ENCODE measurements at regions not wholly inside any gene's neighbourhood (a gene's known extent, or its start where the extent isn't known, plus 50 kb on each side); places are given as distances from the start of the nearest gene placed in this dataset.
A peak's percentile ranks its signal among the peaks of the same experiment; 100 is the strongest.

DNA sequence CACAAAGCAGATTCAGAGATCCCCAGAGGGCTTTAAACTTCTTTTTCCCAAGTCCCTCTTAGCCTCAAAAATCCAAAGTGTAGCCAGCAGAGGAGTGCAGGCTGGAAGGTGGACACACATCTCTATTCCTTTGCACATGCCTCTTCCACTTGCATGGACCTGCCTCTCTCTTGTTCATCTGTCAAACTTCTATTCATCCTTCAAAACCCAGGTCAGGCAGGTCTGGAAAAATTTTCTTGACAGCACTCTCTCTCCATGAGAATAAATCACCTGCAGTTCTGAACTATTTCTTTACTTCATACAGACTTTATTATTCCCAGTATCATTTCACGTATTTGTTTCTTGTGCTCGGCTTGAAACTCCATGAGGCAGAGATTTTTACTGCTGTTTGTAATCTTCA, 127.5 kb downstream of the SS18 start:
- DNase-seq: no peak

GRCh38 chr18:25962176-25962575, 128.2 kb downstream of the SS18 start:
- no peak for DNase-seq

DNA sequence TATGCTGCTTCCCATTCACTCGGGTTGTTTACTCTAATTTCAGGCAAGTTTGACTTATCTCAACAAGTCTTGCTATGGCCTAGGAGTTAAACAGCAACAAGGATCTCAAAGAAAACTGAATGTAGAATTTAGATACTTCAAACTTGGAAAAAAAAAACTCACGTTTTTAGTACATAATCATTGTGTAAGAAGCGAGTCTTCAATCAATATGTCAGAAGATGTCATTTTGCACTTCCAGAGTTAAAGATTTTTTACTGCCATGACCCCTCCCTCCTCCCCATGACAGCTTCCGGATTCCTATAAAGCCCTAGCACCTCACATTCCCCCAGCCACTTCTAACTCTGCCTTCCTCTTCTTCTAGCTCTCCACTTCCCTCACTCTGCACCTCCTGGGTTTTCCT, 133.4 kb downstream of the SS18 start:
- DNase-seq: no peak

DNA sequence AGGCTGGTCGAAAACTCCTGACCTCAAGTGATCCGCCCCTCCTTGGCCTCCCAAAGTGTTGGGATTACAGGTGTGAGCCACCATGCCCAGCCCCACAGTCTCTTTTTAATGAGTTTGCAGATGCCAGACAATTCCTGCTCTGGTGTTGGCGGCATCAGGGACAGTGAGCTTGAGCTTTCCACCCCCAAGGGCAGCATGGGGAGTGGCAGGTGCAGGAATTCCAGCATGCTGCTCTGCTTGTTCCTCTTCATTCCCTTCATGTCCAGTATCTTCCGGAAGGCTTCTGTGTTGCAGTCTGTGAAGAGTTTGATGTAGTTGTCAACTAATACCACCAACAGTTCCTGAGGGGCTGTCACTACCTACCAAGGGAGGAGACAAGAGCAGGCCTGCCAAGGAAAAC, 137.3 kb downstream of the SS18 start:
- no peak for DNase-seq

DNA sequence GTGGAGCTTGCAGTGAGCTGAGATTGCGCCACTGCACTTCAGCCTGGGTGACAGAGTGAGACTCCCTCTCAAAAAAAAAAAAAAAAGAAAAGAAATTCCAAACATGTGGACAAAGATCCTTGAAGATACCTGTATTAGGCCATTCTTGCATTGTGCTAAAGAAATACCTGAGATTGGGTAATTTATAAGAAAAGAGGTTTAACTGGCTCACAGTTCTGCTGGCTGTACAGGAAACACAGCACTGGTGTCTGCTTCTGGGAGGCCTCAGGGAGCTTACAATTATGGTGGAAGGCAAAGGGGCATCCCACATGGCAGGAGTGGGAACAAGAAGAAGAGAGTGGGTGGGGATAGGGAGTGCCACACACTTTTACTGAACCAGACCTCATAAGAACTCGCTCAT, 140.1 kb downstream of the SS18 start:
- DNase-seq: no peak

- DNase-seq: no peak
Measured at GRCh38 chr18:25946540-25946939, 143.9 kb downstream of the SS18 start.

DNA sequence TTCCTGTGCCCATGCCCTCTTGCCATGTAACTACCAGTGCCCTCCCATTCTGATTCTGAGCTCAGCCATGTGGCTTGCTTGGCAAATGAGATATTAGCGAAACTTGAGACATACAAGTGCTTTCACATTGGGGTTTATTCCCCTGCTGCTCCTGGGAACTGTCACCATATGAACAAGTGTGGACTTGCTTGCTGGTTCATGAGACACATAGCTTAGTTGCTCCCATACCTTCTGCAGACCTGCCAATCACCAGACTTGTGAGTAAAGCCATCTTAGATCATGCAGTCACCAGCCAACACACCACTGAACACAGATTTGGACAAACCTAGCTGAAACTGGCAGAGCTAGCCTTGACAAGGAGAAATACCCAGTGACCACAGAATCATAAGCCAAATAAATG, 155.1 kb downstream of the SS18 start:
- no peak for DNase-seq

DNA sequence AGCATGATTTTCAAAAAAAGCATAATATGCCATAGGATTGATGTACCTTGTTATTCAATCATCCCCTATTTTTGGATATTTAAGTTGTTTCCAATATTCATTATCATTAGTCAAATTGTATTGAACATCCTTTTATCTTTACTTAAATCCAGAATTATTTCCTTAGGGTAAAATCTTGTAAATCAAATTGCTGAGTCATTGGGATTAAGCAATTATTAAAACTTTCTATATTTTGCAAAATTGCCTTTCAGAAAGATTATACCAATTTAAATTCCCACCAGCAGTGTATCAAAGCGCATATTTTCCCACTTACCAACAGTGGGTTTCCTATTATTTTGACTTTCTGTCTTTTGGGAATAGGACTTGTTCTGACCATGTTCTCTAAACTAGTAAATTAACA, 159.3 kb downstream of the SS18 start:
- DNase-seq: no peak

DNA sequence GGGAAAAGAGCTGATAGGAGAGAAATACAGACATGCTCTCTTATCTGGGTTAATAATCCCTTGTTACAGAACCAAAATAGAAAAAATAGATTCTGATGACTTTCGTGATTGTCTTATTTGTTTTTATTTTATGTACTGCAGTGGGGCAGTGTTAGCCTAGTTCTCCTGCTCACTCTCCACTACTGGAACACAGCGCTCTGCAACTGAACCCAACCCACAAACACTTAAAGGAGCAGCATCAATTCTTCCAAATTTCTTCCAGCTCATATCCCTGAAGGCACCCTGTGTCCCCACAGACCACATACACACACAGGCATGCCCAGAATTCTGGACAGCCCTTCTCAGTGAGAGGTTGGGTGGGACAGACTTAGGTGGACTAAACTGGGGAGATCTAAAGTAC, 160.6 kb downstream of the SS18 start:
- DNase-seq: no peak

DNA sequence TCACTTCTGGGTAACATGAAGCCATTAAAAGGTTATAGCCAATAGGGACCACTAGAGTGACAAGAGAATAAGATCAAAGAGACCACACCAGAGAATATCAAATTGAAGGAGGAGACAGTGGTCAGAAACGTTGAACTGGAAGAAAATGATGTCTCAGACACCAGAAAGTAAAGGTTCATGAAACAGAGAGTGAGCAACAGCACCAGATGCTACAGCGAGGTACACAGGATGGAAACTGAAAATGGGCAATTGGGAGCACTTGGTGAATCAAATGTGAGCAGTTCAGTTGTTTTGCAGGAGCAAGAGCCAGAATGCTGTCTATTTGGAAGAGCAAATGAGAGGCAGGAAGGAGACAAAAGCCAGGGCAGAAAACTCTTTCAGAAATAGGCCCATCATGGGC, 162.6 kb downstream of the SS18 start:
- no peak for DNase-seq

GRCh38 chr18:25923193-25923592, 167.2 kb downstream of the SS18 start:
- DNase-seq: no peak

- no peak for DNase-seq
Measured at GRCh38 chr18:25921677-25922421, 168.6 kb downstream of the SS18 start.

GRCh38 chr18:25915907-25916306, 174.5 kb downstream of the SS18 start:
- no peak for DNase-seq

- peak; percentile 15 for DNase-seq
Measured at GRCh38 chr18:25898965-25899364, 191.4 kb downstream of the SS18 start.

- DNase-seq: no peak
Measured at GRCh38 chr18:25896956-25897355, 193.5 kb downstream of the SS18 start.

- peak; percentile 29 for DNase-seq
Measured at GRCh38 chr18:25896178-25896780, 194.1 kb downstream of the SS18 start.

DNA sequence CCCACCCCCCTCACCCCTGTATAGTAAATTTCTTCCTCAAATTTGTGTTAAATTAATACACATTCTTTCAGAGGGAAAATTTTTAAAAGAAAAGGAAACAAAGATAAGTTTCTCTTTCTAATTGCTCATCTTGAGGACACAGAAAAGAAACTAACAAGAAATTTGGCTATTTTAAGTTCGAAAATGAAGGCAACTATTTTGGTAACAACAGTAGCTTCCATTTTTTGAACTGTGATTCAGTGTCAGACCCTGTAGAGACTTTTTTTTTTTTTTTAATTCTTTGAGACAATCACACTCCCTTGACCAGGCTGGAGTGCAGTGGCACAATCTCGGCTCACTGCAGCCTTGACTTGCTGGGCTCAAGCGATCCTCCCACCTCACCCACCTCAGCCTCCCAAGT, 194.9 kb downstream of the SS18 start:
- no peak for DNase-seq

DNA sequence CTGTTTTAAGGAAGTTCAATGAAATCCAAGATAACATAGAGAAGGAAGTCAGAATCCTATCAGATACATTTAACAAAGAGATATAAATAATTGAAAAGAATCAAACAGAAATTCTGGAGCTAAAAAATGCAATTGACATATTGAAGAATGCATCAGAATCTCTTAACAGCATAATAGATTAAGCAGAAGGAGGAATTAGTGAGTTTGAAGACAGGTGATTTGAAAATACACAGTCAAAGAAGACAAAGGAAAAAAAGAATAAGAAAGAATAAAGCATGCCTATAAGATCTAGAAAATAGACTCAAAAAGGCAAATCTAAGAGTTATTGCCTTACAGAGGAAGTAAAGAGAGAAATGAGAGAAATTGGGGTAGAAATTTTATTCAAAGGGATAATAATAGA, 204.1 kb downstream of the SS18 start:
- no peak for DNase-seq

- DNase-seq: no peak
Measured at GRCh38 chr18:25883091-25883490, 207.3 kb downstream of the SS18 start.

DNA sequence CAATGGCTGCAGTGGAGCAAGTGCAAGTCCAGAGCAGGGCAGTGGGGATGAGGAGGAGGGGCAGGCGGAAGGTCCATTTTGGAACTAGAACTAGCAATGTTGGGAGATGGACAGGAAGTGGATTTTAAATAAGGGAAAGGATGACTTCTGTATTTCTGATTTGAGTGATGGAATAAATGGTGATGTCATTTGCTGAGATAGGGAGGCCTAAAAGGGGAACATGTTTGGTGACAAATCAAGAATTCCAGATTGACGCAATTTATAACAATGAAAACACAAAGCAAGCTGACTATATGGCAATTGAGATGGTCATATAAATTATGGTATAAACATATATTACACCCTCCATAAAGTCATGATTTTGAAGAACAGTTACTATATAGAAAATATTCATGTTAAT, 209.3 kb downstream of the SS18 start:
- DNase-seq: no peak

- no peak for DNase-seq
Measured at GRCh38 chr18:25880441-25880840, 210.0 kb downstream of the SS18 start.

GRCh38 chr18:25876330-25876948, 214.0 kb downstream of the SS18 start:
- no peak for DNase-seq

DNA sequence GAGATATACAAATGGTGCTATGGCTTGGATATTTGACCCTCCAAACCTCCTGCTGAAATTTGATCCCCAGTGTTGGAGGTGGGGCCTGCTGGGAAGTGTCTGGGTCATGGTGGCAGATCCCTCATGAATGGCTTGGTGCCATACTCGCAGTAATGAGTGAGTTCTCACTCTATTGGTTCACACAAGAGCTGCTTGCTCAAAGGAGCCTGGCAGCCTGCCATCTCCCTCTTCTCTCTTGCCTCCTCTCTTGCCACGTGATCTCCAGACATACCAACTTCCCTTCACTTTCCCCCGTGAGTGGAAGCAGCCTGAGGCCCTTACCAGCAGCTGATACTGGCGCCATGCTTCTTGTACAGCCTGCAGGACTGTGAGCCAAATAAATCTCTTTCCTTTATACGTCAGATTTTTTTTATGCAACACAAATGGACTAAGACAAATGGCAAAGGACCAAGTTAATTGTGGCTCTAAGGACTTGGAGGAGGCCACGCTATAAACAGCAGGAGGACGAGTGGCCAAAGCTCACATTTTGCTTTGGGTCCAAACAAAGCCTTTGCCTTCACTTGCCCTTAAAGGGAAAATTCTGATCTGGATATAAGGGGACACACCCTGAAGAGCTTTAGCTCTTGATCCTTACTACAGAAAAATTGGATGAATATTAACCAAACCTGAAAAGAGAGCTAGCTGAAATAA, 214.7 kb downstream of the SS18 start:
- no peak for DNase-seq

DNA sequence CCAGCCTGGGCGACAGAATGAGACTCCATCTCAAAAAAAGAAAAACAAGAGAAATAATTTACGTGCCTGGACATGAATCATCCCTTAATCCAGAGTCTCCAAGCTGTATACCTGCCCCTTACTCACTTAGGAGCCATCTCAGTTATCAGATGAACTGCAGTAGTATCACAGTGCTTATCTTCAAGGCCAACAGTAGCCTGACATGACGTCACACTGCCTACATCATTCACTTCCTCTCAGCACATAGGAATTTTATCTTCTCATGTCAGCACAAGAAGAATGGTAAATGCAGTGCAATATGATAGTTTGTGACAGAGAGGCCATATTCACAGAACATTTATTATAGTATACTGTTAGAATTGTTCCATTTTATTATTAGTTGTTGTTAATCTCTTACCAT, 216.6 kb downstream of the SS18 start:
- no peak for DNase-seq

All from NCI-H1694 (cell line).